ENCODE measurements at regions not wholly inside any gene's neighbourhood (a gene's known extent, or its start where the extent isn't known, plus 50 kb on each side); places are given as distances from the start of the nearest gene placed in this dataset.
"Not testable (repeated sequence)": the region's sequence is repeated elsewhere in the genome, so short reads cannot be mapped to it uniquely, and the experiment has no call there.

DNA sequence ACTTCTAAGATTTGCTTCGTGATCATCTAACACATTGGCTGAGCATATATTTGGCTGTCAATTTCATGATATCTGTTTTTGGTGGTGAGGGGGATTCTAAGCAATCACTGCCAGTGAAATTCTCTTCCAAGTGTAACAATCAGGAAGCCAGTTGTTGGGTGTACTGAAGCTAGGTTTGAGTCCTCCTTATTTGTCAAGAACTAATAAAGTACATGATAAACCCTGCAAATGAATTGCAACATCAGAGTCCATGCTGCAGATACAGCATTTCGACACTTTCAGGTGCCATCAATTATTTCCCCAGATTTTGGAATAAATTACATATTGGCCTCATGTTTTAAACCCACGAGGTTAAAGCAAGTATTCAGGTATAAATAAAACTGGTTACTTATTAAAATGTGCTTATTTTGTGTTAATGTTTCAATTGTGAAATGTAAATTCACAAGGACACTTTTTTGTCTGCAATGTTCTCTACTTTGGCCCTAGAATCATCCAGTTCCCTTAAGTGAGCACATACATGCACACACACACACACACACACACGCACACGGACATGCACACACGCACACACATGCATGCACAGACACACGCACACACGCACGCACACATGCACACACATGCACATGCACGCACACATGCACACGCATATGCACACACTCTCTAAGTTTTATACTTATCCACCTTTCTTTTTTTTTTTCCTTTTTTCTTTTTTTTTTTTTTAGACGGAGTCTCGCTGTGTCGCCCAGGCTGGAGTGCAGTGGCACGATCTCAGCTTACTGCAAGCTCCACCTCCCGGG, 510.2 kb upstream of the KLF6 start:
- no peak for DNase-seq (ENCODE audit: low read depth)

DNA sequence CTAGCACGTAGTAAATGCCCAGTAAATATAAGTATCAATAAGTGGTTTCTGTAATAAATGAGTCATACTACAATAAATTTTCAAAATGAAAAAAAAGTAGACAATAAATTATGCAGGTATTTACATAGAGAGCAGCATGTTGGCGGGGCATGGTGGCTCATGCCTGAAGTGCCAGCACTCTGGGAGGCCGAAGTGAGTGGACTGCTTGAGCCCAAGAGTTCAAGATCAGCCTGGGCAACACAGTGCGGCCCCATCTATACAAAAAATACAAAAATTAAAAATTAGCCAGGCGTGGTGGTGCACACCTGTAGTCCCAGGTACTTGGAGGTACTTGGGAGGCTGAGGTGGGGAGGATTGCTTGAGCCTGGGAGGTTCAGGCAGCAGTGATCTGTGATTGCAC, 509.3 kb upstream of the KLF6 start:
- DNase-seq (ENCODE audit: low read depth) = no peak

DNA sequence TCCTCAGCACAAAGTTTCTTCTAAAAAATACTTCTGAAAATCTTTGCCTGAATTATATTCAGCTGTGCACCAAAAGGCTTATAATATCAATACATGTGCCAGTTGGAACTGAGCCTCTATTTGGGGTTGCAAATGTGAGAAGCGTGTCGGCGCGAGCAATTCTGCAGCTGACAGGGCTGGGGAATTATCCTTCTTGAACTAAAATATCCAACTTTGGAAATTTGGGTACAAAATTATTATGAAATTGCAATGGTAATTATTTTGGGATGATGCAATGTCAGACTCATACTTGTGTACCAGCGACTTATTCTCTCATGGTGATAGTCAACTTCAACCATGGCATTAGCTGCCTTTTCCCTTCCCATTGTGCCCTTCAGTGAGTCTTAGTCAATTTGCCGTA, 507.0 kb upstream of the KLF6 start:
- DNase-seq (ENCODE audit: low read depth) = no peak

DNA sequence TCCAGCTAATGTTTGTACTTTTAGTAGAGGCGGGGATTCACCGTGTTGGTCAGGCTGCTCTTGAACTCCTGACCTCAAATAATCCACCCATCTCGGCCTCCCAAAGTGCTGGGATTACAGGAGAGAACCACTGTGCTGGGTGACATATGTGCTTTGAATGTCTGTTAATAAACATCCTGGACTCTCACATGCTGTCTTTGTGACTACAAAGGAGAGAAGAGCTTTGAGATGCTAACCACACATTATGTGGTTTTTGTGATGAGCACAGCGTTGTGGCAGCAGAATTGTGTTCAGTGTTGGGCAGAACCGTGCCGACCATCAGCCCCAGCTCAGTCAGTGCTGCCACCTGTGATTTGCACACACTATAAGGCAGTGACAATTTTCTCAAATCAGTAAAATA, 500.1 kb upstream of the KLF6 start:
- DNase-seq (ENCODE audit: low read depth) = no peak

DNA sequence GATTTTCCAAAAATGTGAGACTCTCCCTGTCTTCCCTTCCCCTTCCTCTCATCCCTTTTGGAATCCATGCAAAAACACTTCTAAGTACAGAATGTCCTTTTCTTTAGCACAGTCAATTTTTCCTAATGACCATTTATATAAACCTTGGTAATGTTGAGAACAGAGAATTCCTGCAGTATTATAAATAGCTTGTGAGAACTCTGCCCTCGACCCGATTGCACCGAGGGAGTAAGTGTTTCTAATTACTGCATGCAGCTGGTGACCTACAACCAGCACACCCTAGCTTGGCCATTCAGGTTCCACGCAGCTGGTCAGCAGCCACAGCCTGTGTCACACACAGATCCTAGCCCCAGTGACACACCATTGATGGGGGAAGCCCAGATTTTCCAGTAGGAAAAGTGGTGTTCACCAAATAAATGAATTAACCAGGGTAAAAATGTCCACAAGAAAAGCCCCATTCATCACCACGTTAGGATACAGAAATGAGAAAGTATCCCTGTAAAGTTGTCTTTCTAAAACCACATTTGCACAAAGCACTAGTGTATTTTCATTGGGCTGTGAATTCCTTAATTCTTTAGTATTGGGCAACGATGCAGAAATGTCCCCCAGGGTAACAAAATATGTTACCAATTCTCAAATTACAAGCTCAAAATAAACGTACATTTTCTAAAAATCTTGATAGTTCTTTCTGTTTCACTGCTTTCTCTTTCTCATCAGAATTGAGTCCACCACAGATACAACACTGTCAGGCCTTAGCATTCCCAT, 499.0 kb upstream of the KLF6 start:
- no peak for DNase-seq (ENCODE audit: low read depth)

DNA sequence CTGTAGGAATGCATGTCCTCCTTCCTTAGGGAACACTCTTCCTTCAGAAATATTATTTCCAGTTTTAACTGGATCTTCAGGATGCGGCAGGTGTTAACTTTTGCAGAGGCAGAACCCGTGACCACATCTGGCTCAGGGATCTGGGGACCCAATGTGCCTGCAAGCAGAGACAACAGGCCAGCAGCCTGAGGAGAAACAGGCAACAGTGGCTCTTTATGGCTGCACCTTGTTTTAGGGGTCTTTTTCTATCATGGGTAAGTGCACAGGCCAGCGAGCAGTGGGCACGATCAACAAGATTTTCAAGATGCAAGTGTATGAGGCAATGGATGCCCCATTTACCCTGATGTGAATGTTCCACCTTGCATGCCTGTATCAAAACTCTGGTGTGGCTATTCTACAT, 497.5 kb upstream of the KLF6 start:
- DNase-seq (ENCODE audit: low read depth) = no peak

DNA sequence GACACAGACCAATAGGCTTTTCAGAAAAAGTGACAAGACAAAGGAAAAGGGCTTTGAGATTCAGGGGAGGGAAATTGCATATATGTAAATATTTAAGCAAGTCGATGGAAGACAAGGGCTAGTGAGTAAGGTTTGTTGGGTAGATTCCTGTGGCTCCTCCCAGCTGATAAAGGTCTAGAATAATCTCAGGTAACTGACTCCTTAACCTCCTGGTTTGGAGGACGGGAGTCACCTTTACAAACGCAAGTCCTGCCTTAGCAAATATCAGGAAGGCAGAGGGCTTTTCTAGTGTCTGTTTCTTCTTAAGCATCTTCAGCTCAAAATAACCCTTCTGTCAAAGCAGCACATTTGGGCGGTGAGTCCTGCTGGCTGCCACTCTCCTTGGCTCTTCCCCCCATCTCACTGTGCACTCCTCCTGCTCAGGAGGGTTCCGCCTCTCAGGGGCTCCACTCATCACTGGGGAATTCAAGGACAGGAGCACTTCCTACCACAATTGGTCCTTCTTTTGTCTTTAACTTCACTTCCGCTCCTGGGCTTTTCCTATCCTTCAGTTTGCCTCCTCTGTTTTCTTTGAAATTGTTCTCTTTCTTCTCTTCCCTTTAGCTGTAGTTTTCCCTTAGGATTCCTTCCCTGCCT, 496.3 kb upstream of the KLF6 start:
- DNase-seq (ENCODE audit: low read depth) = no peak

DNA sequence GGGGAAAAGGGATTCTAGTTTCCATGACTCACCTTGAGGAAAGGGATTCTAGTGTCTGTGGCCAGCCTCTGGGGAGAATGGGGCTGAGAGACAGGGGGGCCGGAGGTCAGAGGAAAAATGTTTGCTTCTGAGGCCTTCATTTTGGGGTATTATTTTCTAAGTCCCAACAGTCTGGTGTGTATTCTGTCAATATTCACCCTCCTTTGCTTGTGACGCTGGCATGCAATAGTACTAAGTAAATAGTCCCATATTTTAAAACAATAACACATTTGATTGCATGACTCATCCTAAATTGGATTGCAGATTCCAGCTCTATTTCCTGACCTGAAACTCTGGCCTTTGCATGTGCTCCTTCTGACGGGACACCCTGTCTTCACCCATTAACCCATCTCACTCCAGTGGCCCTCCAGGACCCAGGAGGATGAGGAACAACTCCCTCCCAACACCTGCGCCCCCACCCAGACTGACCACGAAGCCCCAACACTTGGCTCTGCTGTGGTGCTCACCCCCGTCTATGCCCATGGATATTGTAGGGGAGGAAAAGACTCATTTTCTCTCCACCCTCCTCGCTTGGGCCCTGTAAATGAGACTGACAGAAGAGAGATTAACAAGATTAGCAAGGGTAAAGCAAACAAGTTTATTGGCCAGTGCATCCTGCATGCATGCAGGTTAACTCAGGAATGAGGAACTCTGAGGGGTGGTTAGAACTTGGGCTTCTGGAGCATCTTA, 495.6 kb upstream of the KLF6 start:
- DNase-seq (ENCODE audit: low read depth) = no peak

DNA sequence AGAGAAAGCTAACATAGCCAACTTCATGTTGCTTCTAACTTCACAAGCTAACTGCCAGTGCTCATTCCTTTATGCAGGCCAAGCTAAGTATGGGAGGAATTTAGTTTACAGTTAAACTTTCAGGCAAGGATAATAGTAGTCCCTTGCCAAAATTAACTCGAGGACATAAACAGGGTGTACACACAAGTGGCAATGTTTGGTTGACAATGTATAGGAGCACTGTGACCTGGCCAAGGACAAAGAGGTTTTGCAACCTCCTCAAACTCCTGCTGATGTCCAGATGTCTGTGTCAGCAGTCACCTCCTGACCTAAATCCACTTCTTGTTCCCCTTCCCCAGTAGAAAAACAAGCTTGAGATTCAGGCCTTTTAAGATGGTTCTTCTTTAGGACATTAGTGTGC, 494.6 kb upstream of the KLF6 start:
- no peak for DNase-seq (ENCODE audit: low read depth)

DNA sequence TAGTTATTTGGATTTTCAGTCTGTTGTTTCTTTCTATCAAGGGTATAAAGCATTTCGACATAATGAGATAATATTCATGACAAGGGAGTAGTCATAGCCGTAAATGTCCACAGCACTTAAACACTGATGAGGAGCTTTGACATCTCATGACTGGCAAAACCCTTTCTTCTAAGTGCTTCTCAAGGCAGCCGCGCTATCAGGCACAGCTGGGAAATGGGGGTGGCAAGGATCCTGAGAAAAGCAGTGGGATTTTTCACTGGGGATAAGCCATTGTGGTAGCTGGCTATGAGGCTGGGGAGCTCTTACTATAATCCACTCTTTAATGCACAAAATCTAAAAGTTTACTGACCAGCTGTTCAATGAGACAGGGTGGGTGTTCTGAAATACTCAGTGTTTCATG, 493.2 kb upstream of the KLF6 start:
- DNase-seq (ENCODE audit: low read depth) = no peak

DNA sequence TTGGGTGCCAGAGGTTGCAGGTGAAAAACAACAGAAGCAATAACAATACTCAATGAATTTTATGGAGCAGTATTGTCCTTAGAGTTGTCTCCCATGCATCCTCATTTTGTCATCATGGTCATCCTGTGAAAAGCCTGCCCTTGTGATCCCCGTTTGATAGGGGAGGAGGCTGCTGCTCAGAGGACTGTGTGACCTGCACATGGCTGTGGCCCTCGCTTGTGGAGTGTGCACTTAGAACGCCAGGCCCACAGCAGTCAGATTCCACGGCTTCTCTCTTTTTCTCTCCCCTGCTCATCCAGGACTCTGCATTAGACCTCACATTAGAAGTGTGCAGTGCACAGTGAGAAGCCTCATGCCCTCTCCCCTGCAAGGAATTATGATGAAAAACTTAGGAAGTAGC, 491.1 kb upstream of the KLF6 start:
- DNase-seq (ENCODE audit: low read depth) = no peak

DNA sequence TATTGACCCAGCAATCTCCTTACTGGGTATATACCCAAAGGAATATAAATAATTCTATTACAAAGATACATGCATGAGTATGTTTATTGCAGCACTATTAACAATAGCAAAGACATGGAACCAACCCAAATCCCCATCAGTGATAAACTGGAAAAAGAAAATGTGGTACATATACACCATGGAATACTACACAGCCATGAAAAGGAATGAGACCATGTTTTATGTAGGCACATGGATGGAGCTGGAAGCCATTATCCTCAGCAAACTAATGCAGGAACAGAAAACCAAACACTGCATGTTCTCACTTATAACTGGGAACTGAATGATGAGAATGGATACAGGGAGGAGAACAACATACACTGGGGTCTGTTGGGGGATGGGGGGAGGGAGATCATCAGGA, 489.7 kb upstream of the KLF6 start:
- not testable (repeated sequence) for DNase-seq (ENCODE audit: low read depth)

DNA sequence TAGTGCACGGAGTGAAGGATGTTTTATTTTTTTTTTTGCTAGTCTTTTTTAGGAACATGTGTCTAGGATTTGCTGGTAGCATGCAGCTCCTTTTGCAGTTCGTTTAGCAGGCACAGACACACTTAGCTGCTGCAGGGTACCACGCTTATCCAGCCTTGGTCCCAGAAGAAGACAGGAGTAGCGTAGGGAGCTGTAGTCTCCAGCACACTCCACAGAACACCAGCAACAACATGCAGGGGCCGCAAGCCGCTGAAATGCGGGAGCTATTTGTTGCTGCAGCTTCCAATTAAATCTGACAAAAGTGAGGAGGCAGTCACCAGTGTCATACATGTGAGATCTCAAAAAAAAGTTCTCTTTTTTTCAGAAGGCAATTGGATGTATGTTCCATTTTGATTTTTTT, 486.2 kb upstream of the KLF6 start:
- no peak for DNase-seq (ENCODE audit: low read depth)

DNA sequence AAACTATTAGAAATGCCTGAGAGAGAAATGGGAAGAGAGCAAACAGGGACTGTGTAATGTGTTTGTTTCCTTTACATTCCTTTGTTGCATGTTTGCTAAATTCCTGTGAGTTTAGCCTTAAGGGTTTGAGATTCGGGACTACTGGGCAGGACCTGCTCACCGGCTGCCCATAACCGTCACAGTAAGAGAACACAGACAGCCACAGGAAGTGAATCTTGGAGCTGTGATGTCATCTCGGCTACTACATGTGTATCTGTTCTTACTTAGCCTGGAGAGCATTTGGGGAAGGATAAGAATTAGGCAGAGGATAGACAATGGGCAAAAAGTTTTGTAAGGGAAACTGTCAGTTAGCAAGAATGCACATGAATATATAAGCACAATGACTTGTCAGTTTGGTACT, 485.1 kb upstream of the KLF6 start:
- DNase-seq (ENCODE audit: low read depth) = peak; percentile 67

DNA sequence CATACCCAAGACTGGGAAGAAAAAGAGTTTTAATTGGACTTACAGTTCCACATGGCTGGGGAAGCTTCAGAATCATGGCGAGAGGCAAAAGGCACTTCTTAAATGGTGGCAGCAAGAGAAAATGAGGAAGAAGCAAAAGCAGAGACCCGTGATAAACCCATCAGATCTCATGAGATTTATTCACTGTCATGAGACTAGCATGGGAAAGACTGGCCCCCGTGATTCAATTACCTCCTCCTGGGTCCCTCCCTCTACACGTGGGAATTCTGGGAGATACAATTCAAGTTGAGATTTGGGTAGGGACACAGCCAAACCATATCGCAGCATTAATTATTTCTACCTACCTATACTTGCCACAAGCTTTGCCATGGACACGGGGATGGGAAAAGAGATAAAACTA, 483.5 kb upstream of the KLF6 start:
- not testable (repeated sequence) for DNase-seq (ENCODE audit: low read depth)

DNA sequence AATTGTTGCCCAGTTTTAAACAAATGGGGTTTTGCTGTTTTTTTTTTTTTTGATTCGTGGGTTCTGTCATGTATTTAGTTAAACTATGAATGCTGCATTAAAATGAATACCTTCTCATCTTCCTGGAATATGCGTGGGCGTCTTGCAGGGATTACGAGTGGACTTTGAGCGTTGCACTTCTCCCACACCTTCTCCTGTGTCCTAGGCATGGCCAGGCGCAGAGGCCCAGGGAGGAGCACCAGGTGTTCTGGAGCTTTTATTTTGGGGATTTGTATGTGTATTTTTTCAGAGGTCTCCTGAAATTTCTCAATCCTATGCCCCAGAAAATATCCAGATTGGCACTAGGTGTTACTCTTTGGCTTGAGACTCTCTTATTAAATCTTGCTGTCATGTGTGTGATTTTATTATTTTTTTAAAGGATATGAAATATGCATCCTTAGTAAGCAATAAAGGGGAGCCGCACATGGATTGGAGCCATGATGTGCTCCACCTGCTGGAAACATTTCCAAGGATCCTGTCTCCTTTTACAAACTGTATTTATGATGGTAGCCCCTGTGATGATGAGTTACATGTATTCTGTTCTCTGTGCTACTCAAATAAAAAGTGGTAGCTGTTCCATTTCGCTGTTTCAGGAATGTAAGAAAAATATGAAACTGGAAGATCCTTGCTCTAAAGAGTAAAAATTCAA, 482.2 kb upstream of the KLF6 start:
- no peak for DNase-seq (ENCODE audit: low read depth)

DNA sequence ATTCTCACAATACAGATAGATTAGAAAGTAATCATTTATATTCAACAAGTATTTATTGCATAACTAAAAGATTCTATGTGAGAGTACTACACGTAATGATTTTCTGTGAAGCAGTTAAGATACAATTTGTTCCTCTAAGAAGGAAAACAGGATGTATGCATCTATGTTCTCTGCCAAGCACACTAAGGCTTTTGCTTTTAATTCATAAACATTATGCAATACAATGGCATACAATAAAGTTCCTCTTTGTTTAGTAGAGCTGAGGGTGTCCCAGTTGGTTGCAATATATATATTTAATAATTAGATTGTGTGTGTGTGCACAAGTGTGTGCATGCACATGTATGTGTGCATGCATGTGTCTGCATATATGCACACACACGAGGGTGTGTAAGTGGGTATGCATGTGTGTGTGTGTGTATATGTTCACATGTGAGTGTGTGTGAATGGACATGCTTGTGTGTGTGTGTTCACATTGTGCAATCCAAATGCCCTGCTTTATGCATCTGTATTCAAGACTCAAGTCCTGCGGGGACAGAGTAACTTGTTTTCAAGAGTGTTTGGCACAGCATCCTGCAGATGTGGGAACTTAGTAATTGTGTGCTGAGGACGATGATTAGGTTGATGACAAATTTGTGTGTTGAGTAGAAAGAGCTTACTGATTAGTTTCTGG, 481.5 kb upstream of the KLF6 start:
- no peak for DNase-seq (ENCODE audit: low read depth)

DNA sequence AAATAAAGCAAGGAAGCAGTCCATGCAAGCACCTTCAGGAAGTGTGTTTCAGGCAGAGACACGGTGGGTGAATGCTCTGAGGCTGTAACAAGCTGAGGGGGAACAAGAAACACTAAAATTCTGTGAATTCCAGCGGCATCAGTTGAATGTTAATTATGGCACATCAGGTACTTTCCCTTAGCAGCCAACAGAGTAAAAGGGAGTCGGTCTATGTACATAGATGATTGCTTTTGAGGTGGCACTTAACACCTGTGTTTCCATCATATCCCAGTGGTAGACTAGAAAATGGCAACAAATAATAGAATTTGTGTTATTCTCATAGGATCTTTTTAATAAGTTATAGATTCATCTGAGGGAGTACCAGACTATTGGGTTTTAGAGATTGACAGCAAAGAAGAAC, 481.0 kb upstream of the KLF6 start:
- DNase-seq (ENCODE audit: low read depth) = no peak

DNA sequence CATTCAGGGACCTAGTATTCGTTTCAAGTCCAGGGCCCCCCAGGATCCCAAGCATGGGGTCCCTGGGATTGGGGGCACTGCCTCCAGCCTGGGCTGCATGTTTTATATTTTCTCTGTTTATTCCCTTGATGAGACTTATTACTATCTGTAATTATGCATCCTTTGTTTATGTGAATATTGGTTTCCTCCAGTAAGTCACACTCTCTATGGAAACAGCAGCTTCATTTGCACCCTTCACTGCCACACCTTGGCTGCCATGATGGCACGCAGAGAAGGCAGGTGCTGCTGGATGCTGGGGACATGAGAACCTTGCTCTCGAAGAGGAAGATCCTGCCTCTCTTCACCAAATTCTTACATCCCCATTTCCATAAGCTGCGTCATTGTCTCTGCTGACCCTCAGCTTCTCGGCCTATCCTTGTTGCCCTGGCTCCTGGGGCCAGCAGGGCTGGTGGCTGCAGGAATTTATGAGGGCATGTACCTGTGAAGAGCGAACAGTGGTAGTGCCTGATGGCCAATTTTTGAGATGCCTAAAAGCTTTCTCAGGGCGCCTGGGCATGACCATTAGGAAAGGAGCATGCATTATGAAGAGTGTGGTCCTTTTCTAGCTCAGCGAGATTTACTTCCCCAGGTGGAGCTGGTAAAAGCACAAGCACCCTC, 479.3 kb upstream of the KLF6 start:
- no peak for DNase-seq (ENCODE audit: low read depth)

DNA sequence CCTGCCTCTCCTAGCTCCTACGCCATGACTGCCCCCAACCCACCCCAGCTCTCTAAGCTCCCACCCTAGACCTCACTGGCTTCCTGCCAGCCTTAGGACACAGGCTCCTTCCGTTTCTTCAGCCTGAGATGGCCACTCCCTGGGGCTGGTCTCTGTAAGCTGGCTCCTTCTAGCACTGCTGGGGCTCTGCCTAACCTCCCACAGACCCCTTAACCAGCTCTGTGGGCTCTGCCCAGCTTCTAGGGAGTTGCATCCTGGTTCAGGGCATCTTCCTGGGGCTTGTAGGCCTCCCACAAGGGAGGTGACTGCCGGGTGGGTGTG, 478.6 kb upstream of the KLF6 start:
- DNase-seq (ENCODE audit: low read depth) = no peak

All from GM04504 (cell line).